ENCODE measurements at regions not wholly inside any gene's neighbourhood (a gene's known extent, or its start where the extent isn't known, plus 50 kb on each side); places are given as distances from the start of the nearest gene placed in this dataset.

DNA sequence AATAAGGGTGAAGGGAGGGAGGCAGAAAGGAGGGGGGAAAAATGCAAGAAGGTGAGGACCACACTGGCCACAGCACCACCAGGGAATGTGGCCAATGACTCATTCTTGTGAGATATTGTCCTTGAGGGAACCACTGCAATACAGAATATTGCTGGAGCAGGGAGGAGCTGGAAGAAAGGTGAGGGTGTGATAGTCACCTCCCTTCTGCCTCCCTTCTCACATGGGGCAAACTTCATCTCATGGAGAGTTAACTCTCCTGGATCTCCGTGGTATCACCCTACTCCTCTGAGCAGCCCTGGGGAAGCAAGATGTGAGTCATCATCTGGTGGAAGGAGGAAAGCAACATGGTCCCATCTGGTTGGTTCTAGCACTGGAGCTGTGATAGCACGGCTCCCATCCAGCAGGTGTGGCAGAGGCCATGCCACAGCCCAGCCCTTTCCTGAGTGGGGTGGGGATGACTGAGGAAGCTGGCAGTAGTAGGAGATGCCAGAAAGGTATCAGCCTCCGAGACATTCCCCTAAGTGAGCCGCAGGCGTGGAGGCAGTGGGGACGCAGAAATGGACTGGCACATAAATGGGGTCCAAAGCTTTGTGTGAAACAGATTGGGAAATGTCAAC is 115.9 kb upstream of the LPP start:
- H2BK120ac ChIP-seq (ENCODE audit: insufficient read depth, low read length, poor library complexity), result no peak overlapping the region
- no peak overlapping the region for H3K4me2 ChIP-seq (ENCODE audit: low read length)
- no peak overlapping the region for H4K12ac ChIP-seq (ENCODE audit: low read depth, low read length)
- no peak overlapping the region for H3K18ac ChIP-seq (ENCODE audit: low read length)
- H3K27ac ChIP-seq (ENCODE audit: low read depth, low read length), result no peak overlapping the region
- H3K14ac ChIP-seq (ENCODE audit: low read length), result no peak overlapping the region
- no peak overlapping the region for H3K4ac ChIP-seq (ENCODE audit: low read depth, low read length)
- no peak overlapping the region for H4K8ac ChIP-seq (ENCODE audit: low read depth, low read length)
- H3K9ac ChIP-seq (ENCODE audit: low read length), result no peak overlapping the region
- H3K27me3 ChIP-seq (ENCODE audit: insufficient read depth, low read length), result no peaks in the 10 kb centered on the region
- no peaks in the 10 kb centered on the region for H3K36me3 ChIP-seq (ENCODE audit: control insufficient read depth in 1 of 2, insufficient read depth in 2 of 2, low read length in 2 of 2)
- WGBS (ENCODE audit: extremely low coverage, insufficient coverage, insufficient read length), result no CpG with 5 or more reads among the region's 6 CpGs
- no peaks in the 10 kb centered on the region for H3K79me2 ChIP-seq (ENCODE audit: control insufficient read depth, insufficient read depth, low read length, poor library complexity)
- H3K79me1 ChIP-seq (ENCODE audit: low read length), result no peaks in the 10 kb centered on the region
- H3K9me3 ChIP-seq (ENCODE audit: insufficient read depth, low read depth, low read length), result peaks cover 2% of the 10 kb centered on the region
- no peak overlapping the region for H4K91ac ChIP-seq (ENCODE audit: low read depth, low read length)
- no peak overlapping the region for H2BK5ac ChIP-seq (ENCODE audit: low read depth, low read length, poor library complexity)
- H2AK5ac ChIP-seq (ENCODE audit: low read length), result no peak overlapping the region
- peak in 1 of 2 donors; percentile 22 for DNase-seq
- H2BK12ac ChIP-seq (ENCODE audit: low read length), result no peak overlapping the region
- no peak overlapping the region for H3K23ac ChIP-seq (ENCODE audit: low read length)
- H2AFZ ChIP-seq (ENCODE audit: insufficient read depth, low read length, poor library complexity), result no peak overlapping the region
- peaks cover 5 to 16% of the 10 kb centered on the region in 2 experiments for H3K4me1 ChIP-seq (ENCODE audit: control insufficient read depth in 1 of 2, insufficient read depth in 2 of 2, low read length in 2 of 2)
- no peak overlapping the region for H3K4me3 ChIP-seq (ENCODE audit: low read depth, low read length)

- Histone ChIP-seq H3K79me2 (ENCODE audit: control insufficient read depth, insufficient read depth, low read length, poor library complexity) (no peaks in the 10 kb centered on the region), H3K9ac (ENCODE audit: low read length) (peak overlapping the region; percentile 14), H3K4ac (ENCODE audit: low read depth, low read length) (no peak overlapping the region), H3K18ac (ENCODE audit: low read length) (no peak overlapping the region), H3K79me1 (ENCODE audit: low read length) (no peaks in the 10 kb centered on the region), H2AK5ac (ENCODE audit: low read length) (no peak overlapping the region), H3K4me3 (ENCODE audit: low read depth, low read length) (no peak overlapping the region), H2BK120ac (ENCODE audit: insufficient read depth, low read length, poor library complexity) (no peak overlapping the region), H3K14ac (ENCODE audit: low read length) (no peak overlapping the region), H3K27ac (ENCODE audit: low read depth, low read length) (no peak overlapping the region), H2BK5ac (ENCODE audit: low read depth, low read length, poor library complexity) (no peak overlapping the region), H3K27me3 (ENCODE audit: insufficient read depth, low read length) (no peaks in the 10 kb centered on the region), H2BK12ac (ENCODE audit: low read length) (no peak overlapping the region), H4K8ac (ENCODE audit: low read depth, low read length) (no peak overlapping the region), H3K4me1 (ENCODE audit: control insufficient read depth in 1 of 2, insufficient read depth in 2 of 2, low read length in 2 of 2) (peaks cover 5 to 16% of the 10 kb centered on the region in 2 experiments), H3K23ac (ENCODE audit: low read length) (no peak overlapping the region), H3K9me3 (ENCODE audit: insufficient read depth, low read depth, low read length) (peaks cover 2% of the 10 kb centered on the region), H4K12ac (ENCODE audit: low read depth, low read length) (no peak overlapping the region), H3K4me2 (ENCODE audit: low read length) (no peak overlapping the region), H2AFZ (ENCODE audit: insufficient read depth, low read length, poor library complexity) (no peak overlapping the region), H4K91ac (ENCODE audit: low read depth, low read length) (no peak overlapping the region), H3K36me3 (ENCODE audit: control insufficient read depth in 1 of 2, insufficient read depth in 2 of 2, low read length in 2 of 2) (no peaks in the 10 kb centered on the region)
- WGBS (ENCODE audit: extremely low coverage, insufficient coverage, insufficient read length), result no CpG with 5 or more reads among the region's 1 CpG
- no peak for DNase-seq
Measured at GRCh38 chr3:188041193-188041592, 112.8 kb upstream of the LPP start.

GRCh38 chr3:188041895-188042294 is 112.1 kb upstream of the LPP start:
- H3K79me1 ChIP-seq (ENCODE audit: low read length), result no peaks in the 10 kb centered on the region
- H3K27ac ChIP-seq (ENCODE audit: low read depth, low read length), result no peak overlapping the region
- H2BK120ac ChIP-seq (ENCODE audit: insufficient read depth, low read length, poor library complexity), result no peak overlapping the region
- no peak overlapping the region for H3K9ac ChIP-seq (ENCODE audit: low read length)
- H3K4me3 ChIP-seq (ENCODE audit: low read depth, low read length), result no peak overlapping the region
- no peak overlapping the region for H4K12ac ChIP-seq (ENCODE audit: low read depth, low read length)
- H2AFZ ChIP-seq (ENCODE audit: insufficient read depth, low read length, poor library complexity), result no peak overlapping the region
- H2BK5ac ChIP-seq (ENCODE audit: low read depth, low read length, poor library complexity), result no peak overlapping the region
- no peak overlapping the region for H3K4me2 ChIP-seq (ENCODE audit: low read length)
- no CpG with 5 or more reads among the region's 5 CpGs for WGBS (ENCODE audit: extremely low coverage, insufficient coverage, insufficient read length)
- H3K36me3 ChIP-seq (ENCODE audit: control insufficient read depth in 1 of 2, insufficient read depth in 2 of 2, low read length in 2 of 2), result no peaks in the 10 kb centered on the region
- H3K27me3 ChIP-seq (ENCODE audit: insufficient read depth, low read length), result no peaks in the 10 kb centered on the region
- no peak overlapping the region for H3K14ac ChIP-seq (ENCODE audit: low read length)
- H4K8ac ChIP-seq (ENCODE audit: low read depth, low read length), result no peak overlapping the region
- no peak overlapping the region for H3K4ac ChIP-seq (ENCODE audit: low read depth, low read length)
- no peak overlapping the region for H4K91ac ChIP-seq (ENCODE audit: low read depth, low read length)
- H2BK12ac ChIP-seq (ENCODE audit: low read length), result no peak overlapping the region
- H3K4me1 ChIP-seq (ENCODE audit: control insufficient read depth in 1 of 2, insufficient read depth in 2 of 2, low read length in 2 of 2), result peaks cover 5 to 11% of the 10 kb centered on the region in 2 experiments
- H3K18ac ChIP-seq (ENCODE audit: low read length), result no peak overlapping the region
- no peaks in the 10 kb centered on the region for H3K79me2 ChIP-seq (ENCODE audit: control insufficient read depth, insufficient read depth, low read length, poor library complexity)
- no peak overlapping the region for H3K23ac ChIP-seq (ENCODE audit: low read length)
- H3K9me3 ChIP-seq (ENCODE audit: insufficient read depth, low read depth, low read length), result peaks cover 2% of the 10 kb centered on the region
- H2AK5ac ChIP-seq (ENCODE audit: low read length), result no peak overlapping the region
- peak in 1 of 2 donors; percentile 22 for DNase-seq

GRCh38 chr3:188042466-188042865 is 111.5 kb upstream of the LPP start:
- no peak overlapping the region for H3K23ac ChIP-seq (ENCODE audit: low read length)
- H2BK5ac ChIP-seq (ENCODE audit: low read depth, low read length, poor library complexity), result no peak overlapping the region
- H2AK5ac ChIP-seq (ENCODE audit: low read length), result no peak overlapping the region
- H3K27ac ChIP-seq (ENCODE audit: low read depth, low read length), result no peak overlapping the region
- H3K4me1 ChIP-seq (ENCODE audit: control insufficient read depth in 1 of 2, insufficient read depth in 2 of 2, low read length in 2 of 2), result peaks cover 5 to 8% of the 10 kb centered on the region in 2 experiments
- no peak overlapping the region for H4K12ac ChIP-seq (ENCODE audit: low read depth, low read length)
- H3K36me3 ChIP-seq (ENCODE audit: control insufficient read depth in 1 of 2, insufficient read depth in 2 of 2, low read length in 2 of 2), result no peaks in the 10 kb centered on the region
- no peak overlapping the region for H3K9ac ChIP-seq (ENCODE audit: low read length)
- H4K8ac ChIP-seq (ENCODE audit: low read depth, low read length), result no peak overlapping the region
- no peak overlapping the region for H3K4me2 ChIP-seq (ENCODE audit: low read length)
- no peak for DNase-seq
- no peak overlapping the region for H4K91ac ChIP-seq (ENCODE audit: low read depth, low read length)
- H3K27me3 ChIP-seq (ENCODE audit: insufficient read depth, low read length), result no peaks in the 10 kb centered on the region
- H2BK120ac ChIP-seq (ENCODE audit: insufficient read depth, low read length, poor library complexity), result no peak overlapping the region
- H2BK12ac ChIP-seq (ENCODE audit: low read length), result no peak overlapping the region
- H3K79me2 ChIP-seq (ENCODE audit: control insufficient read depth, insufficient read depth, low read length, poor library complexity), result no peaks in the 10 kb centered on the region
- H3K4me3 ChIP-seq (ENCODE audit: low read depth, low read length), result no peak overlapping the region
- H3K79me1 ChIP-seq (ENCODE audit: low read length), result no peaks in the 10 kb centered on the region
- no peak overlapping the region for H3K18ac ChIP-seq (ENCODE audit: low read length)
- H3K9me3 ChIP-seq (ENCODE audit: insufficient read depth, low read depth, low read length), result peaks cover 2% of the 10 kb centered on the region
- H3K14ac ChIP-seq (ENCODE audit: low read length), result no peak overlapping the region
- WGBS (ENCODE audit: extremely low coverage, insufficient coverage, insufficient read length), result no CpG with 5 or more reads among the region's 6 CpGs
- no peak overlapping the region for H3K4ac ChIP-seq (ENCODE audit: low read depth, low read length)
- H2AFZ ChIP-seq (ENCODE audit: insufficient read depth, low read length, poor library complexity), result no peak overlapping the region
